HFF-Myc (cell line): ENCODE measurements at regions not wholly inside any gene's neighbourhood (a gene's known extent, or its start where the extent isn't known, plus 50 kb on each side); places are given as distances from the start of the nearest gene placed in this dataset.

ENCODE experiments used
- DNase-seq: peaks from one replicate; pipeline ENCODE4 v3.0.0-alpha.2; 2011; ENCODE audit warnings: low read depth; ENCODE audit errors: extremely low read depth
- H3K4me3 ChIP-seq: replicated peaks from 2 replicates; pipeline ENCODE4 v1.5.1; 2011; ENCODE audit warnings: low read depth, mild to moderate bottlenecking, control low read depth, low read length
- CTCF ChIP-seq: IDR thresholded peaks from 2 replicates; pipeline ENCODE4 v1.5.1; 2012; ENCODE audit warnings: mild to moderate bottlenecking, low read depth, low read length, control low read depth; ENCODE audit errors: missing control alignments

GRCh38 chr16:88298833-88299745, 83.7 kb upstream of the ZNF469 start:
- TF ChIP-seq CTCF = no peak
- DNase-seq = no peak
- H3K4me3 ChIP-seq = no peak overlapping the region

GRCh38 chr16:88299751-88300462, 82.9 kb upstream of the ZNF469 start:
- H3K4me3 ChIP-seq = no peak overlapping the region
- DNase-seq = no peak
- no peak for TF ChIP-seq CTCF

GRCh38 chr16:88300463-88300835, 82.3 kb upstream of the ZNF469 start:
- H3K4me3 ChIP-seq = no peak overlapping the region
- no peak for TF ChIP-seq CTCF
- DNase-seq = no peak

GRCh38 chr16:88301431-88301830, 81.3 kb upstream of the ZNF469 start:
- no peak for TF ChIP-seq CTCF
- no peak for DNase-seq

GRCh38 chr16:88301886-88302285, 80.9 kb upstream of the ZNF469 start:
- no peak for DNase-seq

More at GRCh38 chr16:88301431-88301830, 81.3 kb upstream of the ZNF469 start:
- no peak overlapping the region for H3K4me3 ChIP-seq

GRCh38 chr16:88302666-88303065, 80.1 kb upstream of the ZNF469 start:
- no peak for TF ChIP-seq CTCF
- no peak overlapping the region for H3K4me3 ChIP-seq
- DNase-seq = no peak

More at GRCh38 chr16:88301886-88302285, 80.9 kb upstream of the ZNF469 start:
- no peak overlapping the region for H3K4me3 ChIP-seq
- TF ChIP-seq CTCF = no peak
